ENCODE measurements at regions not wholly inside any gene's neighbourhood (a gene's known extent, or its start where the extent isn't known, plus 50 kb on each side); places are given as distances from the start of the nearest gene placed in this dataset.

DNA sequence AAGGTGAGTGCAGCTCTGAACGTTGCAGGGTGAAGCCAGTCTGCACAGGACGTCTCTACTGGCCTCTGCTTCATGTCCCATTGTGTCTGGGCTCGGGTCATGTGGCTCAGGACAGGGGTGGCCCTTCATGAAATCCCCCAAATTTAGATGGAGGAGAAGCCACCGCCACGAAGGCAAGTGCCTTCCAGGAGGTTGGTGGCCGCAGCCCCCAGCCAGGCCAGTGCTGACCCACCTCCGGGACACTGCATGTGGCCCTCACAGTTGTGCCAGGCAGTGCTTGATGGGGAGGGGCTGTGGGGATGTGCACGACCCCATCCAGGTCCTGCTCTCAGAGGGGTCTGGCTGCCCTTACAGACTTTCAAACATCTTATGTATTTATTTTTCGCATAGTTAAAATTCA lies 1311.1 kb downstream of the BRD1 start:
- TF ChIP-seq, protein P1, sequence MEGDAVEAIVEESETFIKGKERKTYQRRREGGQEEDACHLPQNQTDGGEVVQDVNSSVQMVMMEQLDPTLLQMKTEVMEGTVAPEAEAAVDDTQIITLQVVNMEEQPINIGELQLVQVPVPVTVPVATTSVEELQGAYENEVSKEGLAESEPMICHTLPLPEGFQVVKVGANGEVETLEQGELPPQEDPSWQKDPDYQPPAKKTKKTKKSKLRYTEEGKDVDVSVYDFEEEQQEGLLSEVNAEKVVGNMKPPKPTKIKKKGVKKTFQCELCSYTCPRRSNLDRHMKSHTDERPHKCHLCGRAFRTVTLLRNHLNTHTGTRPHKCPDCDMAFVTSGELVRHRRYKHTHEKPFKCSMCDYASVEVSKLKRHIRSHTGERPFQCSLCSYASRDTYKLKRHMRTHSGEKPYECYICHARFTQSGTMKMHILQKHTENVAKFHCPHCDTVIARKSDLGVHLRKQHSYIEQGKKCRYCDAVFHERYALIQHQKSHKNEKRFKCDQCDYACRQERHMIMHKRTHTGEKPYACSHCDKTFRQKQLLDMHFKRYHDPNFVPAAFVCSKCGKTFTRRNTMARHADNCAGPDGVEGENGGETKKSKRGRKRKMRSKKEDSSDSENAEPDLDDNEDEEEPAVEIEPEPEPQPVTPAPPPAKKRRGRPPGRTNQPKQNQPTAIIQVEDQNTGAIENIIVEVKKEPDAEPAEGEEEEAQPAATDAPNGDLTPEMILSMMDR (IDR thresholded peaks at IDR 0.05; ENCODE audit: insufficient read depth, low read depth, low read length, missing control alignments), result no peak
- DNase-seq (ENCODE audit: low read depth), result no peak
- no peak overlapping the region for H3K4me3 ChIP-seq (ENCODE audit: low read length)

DNA sequence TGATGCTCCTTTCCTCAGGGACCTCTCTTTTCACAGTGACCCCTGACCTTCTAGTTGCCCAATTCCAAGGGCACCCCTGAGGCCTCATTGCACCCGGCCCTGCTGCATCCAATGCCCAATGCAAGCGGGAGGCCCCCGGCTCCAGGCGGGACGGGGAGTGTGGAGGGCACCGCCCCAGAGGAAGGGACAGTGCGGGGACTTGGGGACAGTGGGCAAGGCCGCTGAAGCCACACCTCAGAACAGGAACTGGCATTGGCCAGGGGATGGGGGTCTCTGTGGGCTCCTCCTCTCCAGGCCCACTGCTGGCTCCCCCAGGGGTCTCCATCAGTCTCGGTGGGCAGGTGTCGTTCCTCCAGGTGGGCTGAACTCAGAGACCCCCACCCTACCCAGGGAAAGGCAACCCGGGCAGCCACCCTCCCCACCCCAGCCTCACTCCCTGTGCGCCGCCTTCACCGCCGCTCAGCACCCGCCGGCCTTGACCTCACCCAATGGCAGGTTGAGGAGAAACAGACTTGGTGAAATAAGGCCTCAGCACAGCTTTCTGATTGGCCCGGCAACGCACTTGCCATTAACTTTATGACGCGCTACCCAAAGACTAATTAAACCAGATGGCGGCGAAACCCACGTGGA lies 1312.0 kb downstream of the BRD1 start:
- no peak for DNase-seq (ENCODE audit: low read depth)
- TF ChIP-seq, protein P1 (IDR thresholded peaks at IDR 0.05; ENCODE audit: insufficient read depth, low read depth, low read length, missing control alignments), result no peak
- H3K4me3 ChIP-seq (ENCODE audit: low read length), result no peak overlapping the region

DNA sequence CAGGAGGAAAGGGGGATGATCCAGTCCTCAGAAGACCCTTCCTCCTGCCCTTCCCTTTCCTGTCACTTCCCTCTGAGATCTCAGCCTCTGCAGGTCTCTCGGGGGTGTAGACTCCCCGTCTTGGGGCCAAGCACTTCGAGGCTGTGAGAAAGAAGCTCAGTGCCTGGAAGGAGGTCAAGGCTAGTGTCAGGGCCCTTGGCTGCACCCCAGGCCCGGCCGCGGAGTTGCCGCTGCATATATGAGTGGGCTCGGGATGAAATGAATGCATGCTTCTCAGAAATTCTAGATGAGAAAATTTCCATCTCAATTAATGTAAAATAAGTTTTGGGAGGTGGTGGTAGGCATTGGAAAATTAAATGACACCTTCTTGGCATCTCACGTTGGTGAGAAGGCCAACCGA lies 1313.7 kb downstream of the BRD1 start:
- no peak for DNase-seq (ENCODE audit: low read depth)
- TF ChIP-seq, protein P1 (IDR thresholded peaks at IDR 0.05; ENCODE audit: insufficient read depth, low read depth, low read length, missing control alignments), result no peak
- no peak overlapping the region for H3K4me3 ChIP-seq (ENCODE audit: low read length)

DNA sequence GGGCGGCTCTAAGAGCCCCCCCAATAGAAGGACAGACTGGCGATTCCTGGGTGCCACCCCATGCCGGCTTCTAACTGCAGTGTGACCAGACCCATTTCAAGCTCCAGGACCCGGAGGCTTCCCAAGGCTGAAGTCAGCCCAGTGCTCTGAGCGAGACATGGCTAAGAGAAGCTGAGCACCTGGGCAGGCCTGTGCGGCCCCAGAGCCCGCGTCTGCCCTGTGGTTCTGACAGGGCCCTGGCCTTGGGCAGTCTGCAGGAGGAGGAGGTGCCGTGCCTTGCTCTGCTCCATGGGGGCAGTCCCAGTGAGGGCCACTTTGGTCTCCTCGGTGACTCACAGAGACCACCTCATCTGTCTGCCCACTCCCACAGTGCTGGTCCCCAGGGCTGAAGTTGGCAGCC lies 1314.2 kb downstream of the BRD1 start:
- no peak for DNase-seq (ENCODE audit: low read depth)
- H3K4me3 ChIP-seq (ENCODE audit: low read length), result no peak overlapping the region
- TF ChIP-seq, protein P1 (IDR thresholded peaks at IDR 0.05; ENCODE audit: insufficient read depth, low read depth, low read length, missing control alignments), result no peak

DNA sequence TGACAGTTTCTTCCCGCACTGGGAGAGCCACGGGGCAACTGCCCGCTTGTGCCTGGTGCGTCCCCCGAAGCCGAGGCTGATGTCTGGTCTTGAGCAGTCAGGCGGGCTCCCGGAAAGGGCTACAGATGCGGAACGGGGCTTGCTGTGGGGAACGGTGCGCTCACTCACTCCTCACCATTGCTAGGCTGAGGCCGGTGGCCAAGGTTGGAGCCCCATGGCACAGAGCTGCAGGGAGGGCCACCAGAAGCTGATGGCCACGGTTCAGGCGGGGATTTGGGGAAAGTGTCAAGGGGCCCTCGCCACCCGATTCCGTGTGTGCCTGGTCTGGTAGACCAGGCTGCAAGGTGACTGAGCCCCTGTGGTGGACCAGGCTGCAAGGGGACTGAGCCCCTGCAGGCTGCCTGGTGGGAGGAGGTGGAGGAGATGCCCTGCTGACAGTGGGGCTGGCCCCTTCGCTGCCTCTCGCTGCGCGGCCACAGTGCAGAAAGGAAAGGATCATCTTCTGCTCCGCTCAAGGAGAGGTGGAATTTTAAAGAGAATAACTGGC lies 1315.8 kb downstream of the BRD1 start:
- H3K4me3 ChIP-seq (ENCODE audit: low read length), result no peak overlapping the region
- TF ChIP-seq, protein P1 (IDR thresholded peaks at IDR 0.05; ENCODE audit: insufficient read depth, low read depth, low read length, missing control alignments), result no peak
- DNase-seq (ENCODE audit: low read depth), result no peak

DNA sequence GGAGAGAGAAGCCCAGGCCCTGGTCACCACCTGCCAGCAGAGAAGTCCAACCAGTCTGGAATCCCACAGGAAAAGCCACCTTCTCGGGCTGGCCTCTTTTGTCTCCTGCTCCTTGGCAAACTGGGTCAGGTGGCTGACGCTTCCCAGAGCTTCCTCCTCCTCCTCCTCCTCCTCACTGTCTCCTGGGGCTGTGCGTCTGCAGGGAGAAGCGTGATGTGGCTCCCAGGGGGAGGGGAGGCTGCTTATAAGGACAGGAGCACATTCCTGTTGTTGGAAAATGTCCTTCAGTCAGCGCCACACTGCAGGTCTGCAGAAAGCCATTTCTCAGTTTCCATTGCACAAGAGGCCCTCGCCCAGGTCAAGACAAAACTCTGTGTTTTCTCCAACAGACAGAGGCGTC lies 1316.5 kb downstream of the BRD1 start:
- TF ChIP-seq, protein P1 (IDR thresholded peaks at IDR 0.05; ENCODE audit: insufficient read depth, low read depth, low read length, missing control alignments), result no peak
- H3K4me3 ChIP-seq (ENCODE audit: low read length), result no peak overlapping the region
- DNase-seq (ENCODE audit: low read depth), result no peak

DNA sequence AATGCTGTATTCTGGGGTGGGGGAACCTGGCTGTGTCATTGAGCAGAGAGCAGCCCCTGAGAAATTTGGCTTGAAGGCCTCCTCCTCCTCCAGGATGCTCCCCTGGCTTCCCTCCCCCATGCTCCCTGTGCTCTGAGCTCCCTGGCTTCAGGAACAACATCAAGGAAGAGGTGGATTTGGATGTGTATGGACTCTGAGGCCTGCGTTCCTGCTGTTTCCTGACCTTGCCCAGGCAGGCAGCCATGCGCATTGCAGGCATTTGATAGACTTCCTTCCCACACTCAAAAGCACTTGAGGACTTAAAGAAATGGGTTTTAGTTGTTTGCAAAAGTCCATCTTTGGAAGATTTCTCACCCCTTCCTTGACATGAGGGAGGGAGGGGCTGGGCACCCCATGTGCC lies 1317.1 kb downstream of the BRD1 start:
- TF ChIP-seq, protein P1 (IDR thresholded peaks at IDR 0.05; ENCODE audit: insufficient read depth, low read depth, low read length, missing control alignments), result no peak
- no peak for DNase-seq (ENCODE audit: low read depth)
- no peak overlapping the region for H3K4me3 ChIP-seq (ENCODE audit: low read length)

Data from epithelial cell of esophagus (primary cell).